Lower leg skin (tissue), 3 donors: ENCODE measurements at regions not wholly inside any gene's neighbourhood (a gene's known extent, or its start where the extent isn't known, plus 50 kb on each side); places are given as distances from the start of the nearest gene placed in this dataset.

Source experiments
- POLR2A ChIP-seq, 2 donors: fragments of 450-650 bp; IDR thresholded peaks; one replicate each; pipeline ENCODE4 v1.6.1; 2016 to 2017; ENCODE audit warnings: antibody characterized with exemption in 2 of 2, mild to moderate bottlenecking in 1 of 2, moderate library complexity in 1 of 2
- TF ChIP-seq, protein P1 (sequence below), 3 donors: fragments of 450-650 bp; IDR thresholded peaks; one replicate each; pipeline ENCODE4 v1.5.1; 2016; ENCODE audit warnings: antibody characterized with exemption in 3 of 3, mild to moderate bottlenecking in 3 of 3, moderate library complexity in 2 of 3

DNA sequence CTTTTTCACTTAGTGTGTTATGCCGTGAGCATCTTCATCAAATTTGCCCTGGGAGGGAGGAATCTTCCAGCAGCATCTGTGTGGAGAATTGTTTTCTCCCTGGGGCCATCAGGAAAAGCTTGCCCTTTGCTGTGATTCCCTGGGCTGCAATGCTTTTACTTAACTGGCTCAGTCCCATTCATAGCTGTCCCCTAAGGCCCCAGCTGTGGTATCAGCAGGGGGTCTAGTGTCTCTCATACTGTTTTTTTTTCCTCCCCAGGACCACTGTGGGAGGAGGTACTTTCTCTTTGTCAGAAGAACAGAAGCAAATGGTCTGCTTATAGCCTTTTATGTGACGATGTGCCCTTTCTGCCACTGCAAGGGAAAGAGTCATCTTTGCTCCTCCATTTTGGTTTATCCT, 176.8 kb upstream of the CELF4 start:
- TF ChIP-seq, protein P1, sequence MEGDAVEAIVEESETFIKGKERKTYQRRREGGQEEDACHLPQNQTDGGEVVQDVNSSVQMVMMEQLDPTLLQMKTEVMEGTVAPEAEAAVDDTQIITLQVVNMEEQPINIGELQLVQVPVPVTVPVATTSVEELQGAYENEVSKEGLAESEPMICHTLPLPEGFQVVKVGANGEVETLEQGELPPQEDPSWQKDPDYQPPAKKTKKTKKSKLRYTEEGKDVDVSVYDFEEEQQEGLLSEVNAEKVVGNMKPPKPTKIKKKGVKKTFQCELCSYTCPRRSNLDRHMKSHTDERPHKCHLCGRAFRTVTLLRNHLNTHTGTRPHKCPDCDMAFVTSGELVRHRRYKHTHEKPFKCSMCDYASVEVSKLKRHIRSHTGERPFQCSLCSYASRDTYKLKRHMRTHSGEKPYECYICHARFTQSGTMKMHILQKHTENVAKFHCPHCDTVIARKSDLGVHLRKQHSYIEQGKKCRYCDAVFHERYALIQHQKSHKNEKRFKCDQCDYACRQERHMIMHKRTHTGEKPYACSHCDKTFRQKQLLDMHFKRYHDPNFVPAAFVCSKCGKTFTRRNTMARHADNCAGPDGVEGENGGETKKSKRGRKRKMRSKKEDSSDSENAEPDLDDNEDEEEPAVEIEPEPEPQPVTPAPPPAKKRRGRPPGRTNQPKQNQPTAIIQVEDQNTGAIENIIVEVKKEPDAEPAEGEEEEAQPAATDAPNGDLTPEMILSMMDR (IDR thresholded peaks at IDR 0.05): no peak
- TF ChIP-seq POLR2A (IDR thresholded peaks at IDR 0.05): no peak
